ENCODE measurements at regions not wholly inside any gene's neighbourhood (a gene's known extent, or its start where the extent isn't known, plus 50 kb on each side); places are given as distances from the start of the nearest gene placed in this dataset.
"Not testable (repeated sequence)": the region's sequence is repeated elsewhere in the genome, so short reads cannot be mapped to it uniquely, and the experiment has no call there.

DNA sequence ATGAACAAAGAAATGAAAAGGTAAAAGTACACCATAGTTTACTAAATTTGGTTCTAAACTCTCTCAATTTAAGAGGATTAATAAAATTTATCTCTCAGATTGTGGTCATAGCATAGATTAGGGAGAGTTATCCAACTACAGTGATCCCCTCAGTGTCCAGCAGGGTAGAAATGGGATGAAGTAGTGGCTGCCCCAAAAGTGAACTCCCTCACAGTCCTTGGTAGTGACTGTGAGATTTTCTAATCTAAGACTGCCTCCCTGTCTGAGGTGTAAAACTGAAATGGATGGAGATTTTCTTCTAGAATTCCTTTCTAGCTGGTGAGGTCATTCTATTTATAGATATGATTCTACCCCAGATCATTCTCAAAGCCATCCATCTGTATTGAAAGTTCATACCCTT is 455.5 kb downstream of the ACTL7B start:
- no peak for DNase-seq

DNA sequence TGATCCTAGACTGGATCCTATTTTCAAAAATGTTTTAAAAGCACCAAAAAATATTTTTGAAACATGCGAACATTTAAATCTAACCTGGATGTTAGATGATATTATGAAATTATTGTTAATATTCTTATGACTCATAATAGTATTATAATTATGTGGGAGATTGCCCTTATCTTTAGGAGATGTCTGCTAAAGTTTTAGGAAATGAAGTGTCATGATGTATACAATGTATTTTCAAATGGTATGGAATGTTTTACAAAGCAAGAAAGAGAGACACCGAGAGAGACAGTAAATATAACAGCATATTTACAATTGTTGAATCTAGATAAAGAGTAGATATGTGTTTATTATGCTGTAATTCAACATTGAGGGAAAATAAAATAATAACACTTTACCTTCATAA is 455.9 kb downstream of the ACTL7B start:
- no peak for DNase-seq

DNA sequence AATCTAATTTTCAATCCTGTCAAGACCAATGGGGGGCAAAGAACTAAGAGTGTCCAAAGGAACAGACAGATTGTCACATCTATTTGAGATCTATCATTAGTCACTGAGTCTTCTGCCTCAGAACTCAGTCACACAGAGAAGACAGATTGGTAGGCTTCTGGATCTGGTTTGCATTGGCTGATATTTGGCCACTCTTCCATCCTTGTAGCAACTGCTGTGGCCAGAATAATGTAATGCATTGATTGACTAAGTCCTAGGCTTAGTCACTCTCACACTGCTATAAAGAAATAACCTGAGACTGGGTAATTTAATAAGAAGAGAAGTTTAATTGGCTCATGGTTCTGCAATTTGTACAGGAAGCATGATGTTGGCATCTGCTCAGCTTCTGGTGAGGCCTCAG is 458.5 kb downstream of the ACTL7B start:
- no peak for DNase-seq

DNA sequence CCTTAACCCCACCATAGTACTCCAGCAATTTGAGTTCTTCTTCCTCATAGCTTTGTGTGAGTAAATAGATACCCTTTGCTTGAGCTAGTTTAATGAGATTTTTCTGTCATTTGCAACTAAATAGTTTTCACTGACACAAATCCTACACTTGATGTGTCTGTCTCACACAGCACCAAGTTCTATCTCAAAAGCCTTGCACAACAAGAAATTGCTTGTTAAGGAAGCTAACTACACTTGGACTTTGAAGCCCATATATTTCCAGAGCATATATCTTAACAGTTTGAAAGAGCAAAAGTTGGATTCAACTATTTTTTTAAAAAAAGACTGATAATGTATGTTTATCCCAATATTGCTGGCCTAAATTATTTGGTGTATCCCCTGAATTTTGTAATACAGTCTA is 459.2 kb downstream of the ACTL7B start:
- DNase-seq = no peak

DNA sequence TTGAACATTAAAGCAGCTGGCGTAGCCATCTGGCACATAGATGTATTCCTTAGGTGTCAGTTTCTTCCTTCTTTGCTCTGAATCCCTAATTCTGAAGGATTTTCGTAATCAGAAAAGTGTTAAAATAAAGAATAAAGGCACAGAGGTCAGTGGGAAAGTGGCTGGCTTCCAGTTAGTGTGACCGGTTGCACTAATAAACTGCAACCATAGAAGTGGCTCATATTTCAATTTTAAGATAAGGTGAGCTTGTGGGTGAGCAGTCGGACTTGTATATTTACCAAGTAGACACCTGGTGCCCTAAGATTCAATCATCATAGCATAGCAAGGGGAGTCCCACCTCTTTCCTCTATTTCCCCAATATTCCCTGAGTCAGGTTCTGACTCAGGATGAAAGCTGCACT is 459.6 kb downstream of the ACTL7B start:
- DNase-seq = no peak

DNA sequence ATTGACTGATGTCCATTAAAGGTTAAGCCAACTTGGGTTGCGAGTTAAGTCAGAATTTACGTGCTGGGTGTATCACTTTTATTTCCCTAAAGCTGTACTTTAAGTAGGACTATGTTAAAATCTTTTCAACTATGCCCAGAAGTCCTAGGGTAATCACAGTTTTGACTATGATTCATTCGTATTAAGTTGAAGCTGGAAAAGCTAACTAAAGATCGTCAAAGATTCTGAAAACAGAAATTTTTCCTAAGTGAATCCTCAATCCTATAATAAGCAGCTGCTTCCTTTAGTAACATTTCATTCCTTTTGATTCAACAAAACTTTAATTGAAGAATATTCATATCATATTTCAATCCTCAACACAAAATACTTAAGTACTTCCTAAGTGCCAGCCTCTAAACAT is 460.4 kb downstream of the ACTL7B start:
- DNase-seq = no peak

DNA sequence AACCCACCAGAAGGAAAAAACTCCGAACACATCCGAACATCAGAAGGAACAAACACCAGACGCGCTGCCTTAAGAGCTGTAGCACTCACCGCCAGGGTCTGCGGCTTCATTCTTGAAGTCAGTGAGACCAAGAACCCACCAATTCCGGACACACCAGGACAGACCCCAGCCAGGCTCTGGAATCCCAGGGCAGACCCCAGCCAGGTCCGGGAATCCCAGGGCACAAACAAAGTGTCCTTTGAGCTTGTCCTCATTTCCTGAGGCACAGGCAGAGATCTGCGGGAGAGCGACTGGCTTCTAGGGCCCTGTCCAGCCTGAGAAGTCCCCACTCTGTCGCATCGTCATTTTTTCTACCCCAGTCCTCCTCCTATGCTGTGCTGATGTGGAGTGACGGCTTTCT is 461.1 kb downstream of the ACTL7B start:
- no peak for DNase-seq

DNA sequence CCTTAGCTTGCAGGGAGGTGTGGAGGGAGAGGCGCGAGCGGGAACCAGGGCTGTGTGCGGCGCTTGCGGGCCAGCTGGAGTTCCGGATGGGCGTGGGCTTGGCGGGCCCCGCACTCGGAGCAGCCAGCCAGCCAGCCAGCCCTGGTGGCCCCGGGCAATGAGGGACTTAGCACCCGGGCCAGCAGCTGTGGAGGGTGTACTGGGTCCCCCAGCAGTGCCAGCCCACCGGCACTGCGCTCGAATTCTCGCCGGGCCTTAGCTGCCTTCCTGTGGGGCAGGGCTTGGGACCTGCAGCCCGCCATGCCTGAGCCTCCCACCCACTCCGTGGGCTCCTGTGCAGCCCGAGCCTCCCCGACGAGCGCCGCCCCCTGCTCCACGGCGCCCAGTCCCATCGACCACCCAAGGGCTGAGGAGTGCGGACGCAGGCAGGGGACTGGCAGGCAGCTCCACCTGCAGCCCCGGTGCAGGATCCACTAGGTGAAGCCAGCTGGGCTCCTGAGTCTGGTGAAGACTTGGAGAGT is 462.2 kb downstream of the ACTL7B start:
- DNase-seq = not testable (repeated sequence)

DNA sequence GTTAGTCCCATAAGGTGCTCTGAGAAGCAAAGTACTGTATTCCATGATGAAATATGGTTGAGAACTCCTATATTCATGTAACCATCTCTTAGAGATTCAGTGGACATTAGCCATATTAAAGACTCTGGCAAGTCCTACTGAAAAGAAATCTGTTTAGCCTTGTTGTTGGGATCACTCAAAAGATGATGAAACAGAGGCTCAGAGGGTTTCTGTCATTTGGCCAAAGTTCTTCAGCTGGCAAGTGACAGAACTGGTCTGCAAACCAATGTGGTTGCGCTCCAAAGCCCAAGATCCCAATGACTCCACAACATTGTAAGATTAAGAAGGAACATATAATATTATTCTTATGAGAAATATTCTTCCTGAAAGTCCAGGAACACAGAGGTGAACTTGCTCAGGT is 462.9 kb downstream of the ACTL7B start:
- DNase-seq = no peak

DNA sequence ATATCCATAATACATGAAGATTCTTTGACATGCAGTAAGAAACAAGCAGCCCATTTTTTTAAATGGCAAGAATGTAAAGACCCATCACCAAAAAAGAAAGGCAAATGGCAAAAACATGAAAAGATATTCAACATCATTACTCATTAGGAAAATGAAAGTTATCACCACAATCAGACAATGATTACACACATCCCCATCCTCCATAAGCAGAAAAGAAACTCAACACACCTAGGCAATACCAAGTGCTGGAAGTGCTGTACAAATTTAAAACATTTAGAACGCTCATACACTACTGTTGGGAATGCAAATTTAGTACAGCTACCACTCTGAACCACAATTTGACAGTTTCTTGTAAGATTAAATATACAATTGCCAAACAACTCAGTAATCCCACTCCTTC is 466.7 kb downstream of the ACTL7B start:
- no peak for DNase-seq

DNA sequence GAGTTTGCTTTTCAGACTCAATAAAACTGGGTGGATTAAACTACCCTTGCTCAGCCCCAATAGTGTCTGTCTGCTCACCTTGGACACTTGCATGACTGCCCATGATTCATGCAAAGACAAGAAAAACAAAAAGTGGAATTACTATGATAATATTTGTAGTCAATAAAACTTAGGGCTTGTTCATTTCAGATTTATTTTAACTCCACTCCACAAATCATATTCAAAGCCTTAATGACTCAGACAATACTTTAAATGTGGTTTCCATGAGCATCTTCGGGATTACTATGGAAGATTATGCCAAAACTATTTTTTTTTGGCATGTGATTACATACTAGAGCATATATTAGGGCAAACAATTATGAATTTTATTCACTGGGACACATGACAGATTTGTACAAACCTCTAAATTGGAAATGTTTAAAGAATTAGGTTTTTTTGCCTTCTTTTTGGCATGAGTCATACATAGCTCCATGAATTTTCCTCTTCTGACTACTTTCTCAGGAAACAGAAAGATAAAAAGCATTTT is 468.9 kb downstream of the ACTL7B start:
- DNase-seq = no peak

DNA sequence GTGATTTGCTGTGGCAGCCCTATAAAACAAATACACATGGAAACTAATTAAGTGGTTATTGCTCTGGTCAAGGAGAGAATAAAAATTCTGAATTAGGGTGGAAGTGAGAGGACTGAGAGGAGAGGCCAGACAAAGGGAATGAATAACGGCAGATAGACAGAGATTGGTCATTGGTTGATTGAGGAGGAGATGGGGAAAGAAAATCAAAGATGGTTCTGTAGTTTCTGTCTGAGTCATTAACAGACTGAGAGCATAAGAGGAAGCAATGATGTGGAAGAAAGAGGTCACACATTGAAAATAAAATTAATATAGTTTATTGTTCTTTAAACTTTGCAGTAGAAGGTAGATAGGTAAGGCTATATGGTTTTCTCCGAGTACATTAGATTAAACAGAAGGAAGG is 469.8 kb downstream of the ACTL7B start:
- no peak for DNase-seq

DNA sequence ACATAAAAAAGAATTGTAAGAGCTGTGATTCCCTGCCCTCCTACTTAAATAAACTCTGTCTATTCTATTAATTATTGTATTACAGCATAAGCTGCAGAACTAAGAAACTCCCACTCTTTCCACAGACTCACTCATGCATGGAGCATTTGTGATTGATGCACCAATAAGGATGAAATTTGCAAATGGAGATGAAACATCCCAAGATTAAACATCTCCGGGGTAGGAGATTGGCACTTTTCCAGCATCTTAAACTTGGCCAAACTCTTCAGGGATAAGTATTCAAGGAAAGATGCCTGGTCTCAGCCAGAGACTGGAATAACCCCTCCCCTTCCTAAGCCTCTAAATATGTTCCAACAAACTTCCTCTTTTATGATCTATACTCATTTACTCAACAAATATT is 472.0 kb downstream of the ACTL7B start:
- DNase-seq = peak; percentile 65

DNA sequence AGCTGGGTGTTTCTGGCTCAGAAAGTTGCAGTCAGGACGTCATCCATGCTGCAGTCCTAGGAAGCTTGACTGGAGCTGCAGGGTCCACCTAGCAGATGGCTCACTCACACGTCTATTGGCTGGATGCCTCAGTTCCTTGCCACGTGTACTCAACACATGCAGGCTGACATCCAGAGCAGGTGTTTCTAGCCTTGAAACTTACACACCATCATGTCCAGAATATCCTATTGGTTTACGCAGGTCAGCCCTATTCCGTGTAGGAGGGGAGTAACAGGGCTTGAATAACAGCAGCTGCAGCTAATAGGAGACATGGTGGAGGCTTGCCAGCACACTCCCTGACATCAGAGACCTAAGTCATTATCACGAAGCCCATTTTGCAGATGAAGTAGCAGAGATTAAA is 473.5 kb downstream of the ACTL7B start:
- DNase-seq = peak; percentile 87

DNA sequence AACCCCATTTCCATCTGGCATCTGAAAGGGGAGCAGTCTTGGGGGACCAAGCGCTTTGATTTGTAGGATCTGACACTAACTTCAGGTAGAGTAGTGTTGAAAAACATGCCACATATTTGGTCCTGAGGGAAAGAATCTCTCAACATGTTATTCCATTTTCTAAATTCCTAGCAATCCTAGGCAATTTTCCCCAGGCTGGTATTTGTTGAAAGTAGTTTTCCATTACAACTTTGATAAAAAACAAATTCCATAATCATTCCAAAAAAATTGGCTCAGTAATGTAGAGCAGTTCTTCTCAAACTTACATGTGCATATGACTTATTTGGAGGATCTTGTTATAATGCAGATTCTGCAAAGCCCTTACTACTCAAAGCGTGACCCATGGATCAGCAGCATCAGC is 477.9 kb downstream of the ACTL7B start:
- no peak for DNase-seq

DNA sequence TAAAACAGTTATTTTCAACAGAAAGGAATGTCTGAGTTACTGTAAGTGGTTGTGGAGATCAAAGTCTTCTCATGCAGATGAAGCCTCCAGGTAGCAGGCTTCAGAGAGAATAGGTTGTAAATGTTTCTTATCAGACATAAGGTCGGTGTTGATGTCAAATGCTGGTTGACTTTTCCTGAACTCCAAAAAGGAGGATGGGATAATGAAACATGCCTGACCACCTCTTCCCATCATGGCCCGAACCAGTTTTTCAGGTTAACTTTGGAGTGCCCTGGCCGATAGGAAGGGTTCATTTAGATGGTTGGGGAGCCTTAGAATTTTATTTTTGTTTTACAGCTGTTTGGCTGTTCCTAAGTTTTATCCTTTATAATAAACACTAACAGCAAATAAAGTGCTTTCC is 478.4 kb downstream of the ACTL7B start:
- DNase-seq = no peak

DNA sequence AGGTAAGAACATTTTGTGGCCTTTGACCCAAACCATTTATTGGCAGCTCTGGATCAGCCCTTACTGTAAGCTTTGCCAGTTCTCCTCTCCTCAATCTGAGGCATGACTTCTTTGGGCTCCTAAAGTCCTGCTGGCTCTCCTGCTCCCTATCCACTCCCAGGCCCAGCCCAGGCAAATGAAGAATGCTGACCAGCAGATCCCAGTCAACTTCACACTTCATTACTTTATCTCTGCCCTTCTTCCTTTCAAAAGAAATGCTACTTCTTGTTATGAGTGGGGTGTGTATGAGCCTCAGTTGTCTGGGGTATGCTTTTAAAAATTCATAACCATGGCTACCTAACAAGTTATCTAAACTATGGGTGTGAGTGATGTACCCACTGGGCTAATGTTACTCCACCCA is 479.6 kb downstream of the ACTL7B start:
- no peak for DNase-seq

DNA sequence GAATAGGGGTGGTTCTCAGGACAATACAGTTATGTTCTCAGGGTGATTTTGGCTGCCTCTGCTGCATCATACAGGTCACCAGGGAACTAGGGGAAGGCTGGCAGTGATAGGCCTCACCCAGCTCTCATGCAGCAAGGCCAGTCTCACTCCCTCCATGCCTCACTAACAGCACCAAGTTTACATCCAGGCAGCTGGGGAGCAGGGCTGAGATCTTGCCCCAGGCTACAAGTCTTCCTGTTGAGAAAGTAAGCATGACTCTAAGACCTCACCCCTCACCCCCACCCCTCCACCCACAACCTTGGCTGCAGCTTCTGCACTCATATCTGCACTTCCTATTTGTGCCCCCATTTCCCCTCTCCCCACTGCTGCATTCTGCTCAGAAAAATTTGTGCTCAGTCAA is 481.2 kb downstream of the ACTL7B start:
- DNase-seq = no peak

DNA sequence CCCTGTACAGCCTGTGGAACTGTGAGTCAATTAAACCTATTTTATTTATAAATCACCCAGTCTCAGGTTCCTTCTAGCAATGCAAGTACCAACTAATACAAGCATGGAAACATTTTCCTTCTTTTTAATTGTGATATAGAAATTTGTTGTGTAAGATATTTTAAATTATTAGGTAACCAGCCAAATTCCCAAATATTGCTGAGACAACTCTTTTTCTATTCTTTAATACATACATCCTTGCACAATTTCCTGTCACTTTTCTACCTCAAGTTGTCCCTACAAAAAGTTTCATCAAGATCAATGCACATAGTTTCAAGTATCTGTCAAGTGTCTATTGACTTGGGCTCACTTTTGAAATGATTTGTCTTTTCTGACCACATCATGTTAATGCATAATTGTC is 488.6 kb downstream of the ACTL7B start:
- no peak for DNase-seq

DNA sequence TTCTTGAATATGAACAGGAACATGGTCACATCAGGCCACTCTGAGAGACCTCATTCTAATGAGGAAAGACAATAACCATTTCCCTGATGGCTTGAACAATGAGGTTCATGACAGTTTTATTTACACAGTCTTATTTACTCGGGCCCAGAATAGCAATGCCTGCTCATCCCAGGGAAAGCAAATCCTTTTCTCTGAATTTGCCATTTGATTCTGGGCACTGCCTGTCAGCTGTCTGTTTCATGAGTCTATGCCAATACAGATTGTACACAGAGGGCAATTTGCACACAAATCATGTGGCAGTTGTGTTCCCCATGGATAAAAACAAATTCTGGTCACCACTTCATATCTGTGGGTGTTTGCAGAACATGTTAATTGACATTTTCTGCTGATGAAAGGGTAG is 492.5 kb downstream of the ACTL7B start:
- peak; percentile 36 for DNase-seq

DNA sequence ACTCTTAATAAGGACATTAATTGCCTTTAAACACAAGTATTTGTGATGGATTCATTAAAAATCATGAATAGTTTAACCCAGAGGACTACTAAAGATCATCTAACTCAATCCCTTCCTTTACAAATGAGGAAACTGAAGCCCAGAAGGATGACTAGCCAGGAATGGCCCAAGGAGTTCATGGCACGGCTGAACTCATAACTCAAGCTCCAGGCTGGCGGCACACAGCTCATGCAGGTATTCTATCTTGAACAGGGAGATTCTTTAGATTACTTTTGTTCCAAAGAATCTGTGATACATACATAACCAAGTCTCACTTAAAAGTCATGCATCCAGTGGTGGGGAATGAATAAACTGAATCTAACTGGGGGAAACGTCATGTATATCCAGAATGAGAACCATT is 495.5 kb downstream of the ACTL7B start:
- DNase-seq = no peak

DNA sequence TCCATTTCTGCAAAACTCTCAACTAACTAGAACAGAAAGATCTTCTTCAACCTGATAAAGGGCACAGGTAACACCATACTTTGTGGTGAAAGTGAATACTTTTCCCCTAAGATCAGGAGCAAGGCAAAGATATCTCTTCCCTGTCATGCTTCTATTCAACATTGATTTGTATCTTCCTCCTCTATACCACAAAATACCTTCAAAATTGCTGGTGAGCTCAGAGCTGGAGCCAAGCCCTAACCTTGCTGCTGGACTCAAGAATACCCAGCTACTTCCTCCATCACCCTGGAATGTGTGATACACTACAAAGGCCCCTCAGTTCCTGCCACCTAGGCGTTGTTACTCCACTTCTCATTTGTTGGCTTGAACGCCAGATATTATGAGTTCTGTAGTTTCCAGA is 499.0 kb downstream of the ACTL7B start:
- DNase-seq = no peak

DNA sequence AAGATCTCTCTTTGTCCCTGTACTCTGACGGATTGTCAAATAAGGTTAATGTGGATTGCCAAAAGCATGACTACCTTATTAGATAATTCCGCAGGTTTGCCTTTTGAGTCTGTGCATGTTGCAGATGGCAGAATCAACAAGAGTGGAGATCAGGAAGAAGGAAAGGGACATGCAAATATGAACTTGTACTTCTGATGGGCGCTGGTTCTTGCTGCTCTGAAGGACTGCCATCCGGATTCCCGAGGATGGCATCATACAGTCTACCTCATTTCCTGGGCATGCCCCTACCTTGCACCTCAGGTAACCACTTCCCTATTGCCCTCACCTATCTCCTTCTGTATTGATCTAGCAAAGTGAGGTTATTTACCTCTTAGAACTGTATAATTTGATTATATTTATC is 504.2 kb downstream of the ACTL7B start:
- DNase-seq = peak; percentile 46

DNA sequence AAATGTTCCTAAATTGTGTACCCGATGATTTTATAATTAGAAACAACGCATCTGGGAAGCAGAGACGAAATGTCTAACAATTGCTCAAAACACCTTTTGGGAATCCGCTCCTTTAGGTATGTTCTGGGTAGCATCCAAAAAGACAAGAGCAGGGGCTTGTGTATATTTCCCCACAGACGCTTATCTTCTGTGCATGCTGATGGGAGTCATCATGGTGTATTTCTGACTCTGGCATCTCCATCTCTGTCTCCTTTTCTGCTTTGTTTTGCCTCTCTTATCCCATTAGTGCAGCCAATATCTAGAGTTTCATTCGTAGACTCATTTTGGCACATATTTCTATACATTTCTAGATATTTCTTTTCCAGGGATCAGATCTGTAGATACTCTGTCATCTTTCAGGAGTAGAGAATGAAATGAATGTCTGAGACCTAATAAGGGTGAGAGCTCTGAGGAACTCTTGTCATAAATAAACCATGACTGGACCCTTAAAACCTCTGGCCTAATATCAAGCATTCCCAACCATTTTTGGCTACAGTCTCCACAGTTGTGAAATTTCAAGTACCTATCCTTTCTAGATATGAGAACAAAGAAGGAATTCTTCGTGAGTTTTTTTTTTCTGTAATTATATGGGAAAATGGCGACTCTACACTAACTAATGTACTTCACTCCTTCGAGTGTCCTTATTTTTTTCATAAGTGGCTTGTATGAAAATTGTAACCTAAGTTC is 508.2 kb downstream of the ACTL7B start:
- DNase-seq = no peak

DNA sequence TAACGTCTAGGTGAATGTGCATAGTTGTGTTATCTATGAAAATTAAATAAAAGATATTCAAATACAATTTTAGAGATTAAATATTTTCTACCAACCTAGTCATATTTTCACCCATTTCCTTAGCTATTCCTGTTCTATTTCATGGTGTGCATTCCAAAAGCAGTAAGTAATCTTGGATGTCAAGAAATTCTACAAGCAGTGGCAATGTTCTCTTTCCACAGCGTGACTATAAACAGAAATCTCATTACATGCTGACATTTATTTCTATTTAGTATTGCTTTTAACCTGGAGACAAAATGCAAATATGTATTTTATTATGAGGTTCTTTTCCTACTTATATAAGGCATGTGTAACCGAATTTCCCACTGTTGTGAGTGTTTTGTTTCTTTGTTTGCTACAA is 510.0 kb downstream of the ACTL7B start:
- DNase-seq = peak; percentile 42

Data from tongue (tissue), 1 donor.